ENCODE measurements at regions not wholly inside any gene's neighbourhood (a gene's known extent, or its start where the extent isn't known, plus 50 kb on each side); places are given as distances from the start of the nearest gene placed in this dataset.
A peak's percentile ranks its signal among the peaks of the same experiment; 100 is the strongest.

DNA sequence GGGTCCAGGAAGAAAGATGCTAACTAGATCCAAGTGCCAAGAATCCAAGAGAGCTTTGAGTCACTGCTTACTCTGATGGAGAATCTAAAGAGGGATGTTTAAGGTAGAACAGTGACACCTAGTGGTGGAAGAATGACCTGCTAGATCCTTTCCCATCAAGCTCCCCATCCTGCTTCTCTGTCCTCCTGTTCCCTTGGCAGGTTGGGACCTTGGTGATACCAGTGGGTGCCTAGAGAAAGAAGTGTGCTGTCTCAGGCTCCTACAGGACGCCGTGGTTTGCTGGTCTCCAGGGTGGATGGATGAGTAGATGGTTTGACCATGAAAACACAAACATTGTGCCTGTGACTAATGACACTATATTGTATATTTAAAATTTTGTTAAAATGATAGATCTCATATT, 383.7 kb downstream of the TMEM135 start:
- H3K36me3 Mint-ChIP-seq: no peaks in the 10 kb centered on the region
- ATAC-seq: peak; percentile 94
- no peak overlapping the region for H3K27ac Mint-ChIP-seq
- no peaks in the 10 kb centered on the region for H3K9me3 Mint-ChIP-seq
- no peaks in the 10 kb centered on the region for H3K27me3 Mint-ChIP-seq (ENCODE audit: low read depth)
- TF ChIP-seq, protein P1, sequence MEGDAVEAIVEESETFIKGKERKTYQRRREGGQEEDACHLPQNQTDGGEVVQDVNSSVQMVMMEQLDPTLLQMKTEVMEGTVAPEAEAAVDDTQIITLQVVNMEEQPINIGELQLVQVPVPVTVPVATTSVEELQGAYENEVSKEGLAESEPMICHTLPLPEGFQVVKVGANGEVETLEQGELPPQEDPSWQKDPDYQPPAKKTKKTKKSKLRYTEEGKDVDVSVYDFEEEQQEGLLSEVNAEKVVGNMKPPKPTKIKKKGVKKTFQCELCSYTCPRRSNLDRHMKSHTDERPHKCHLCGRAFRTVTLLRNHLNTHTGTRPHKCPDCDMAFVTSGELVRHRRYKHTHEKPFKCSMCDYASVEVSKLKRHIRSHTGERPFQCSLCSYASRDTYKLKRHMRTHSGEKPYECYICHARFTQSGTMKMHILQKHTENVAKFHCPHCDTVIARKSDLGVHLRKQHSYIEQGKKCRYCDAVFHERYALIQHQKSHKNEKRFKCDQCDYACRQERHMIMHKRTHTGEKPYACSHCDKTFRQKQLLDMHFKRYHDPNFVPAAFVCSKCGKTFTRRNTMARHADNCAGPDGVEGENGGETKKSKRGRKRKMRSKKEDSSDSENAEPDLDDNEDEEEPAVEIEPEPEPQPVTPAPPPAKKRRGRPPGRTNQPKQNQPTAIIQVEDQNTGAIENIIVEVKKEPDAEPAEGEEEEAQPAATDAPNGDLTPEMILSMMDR (IDR thresholded peaks at IDR 0.05): peak; percentile 59
- TF ChIP-seq, protein P2, sequence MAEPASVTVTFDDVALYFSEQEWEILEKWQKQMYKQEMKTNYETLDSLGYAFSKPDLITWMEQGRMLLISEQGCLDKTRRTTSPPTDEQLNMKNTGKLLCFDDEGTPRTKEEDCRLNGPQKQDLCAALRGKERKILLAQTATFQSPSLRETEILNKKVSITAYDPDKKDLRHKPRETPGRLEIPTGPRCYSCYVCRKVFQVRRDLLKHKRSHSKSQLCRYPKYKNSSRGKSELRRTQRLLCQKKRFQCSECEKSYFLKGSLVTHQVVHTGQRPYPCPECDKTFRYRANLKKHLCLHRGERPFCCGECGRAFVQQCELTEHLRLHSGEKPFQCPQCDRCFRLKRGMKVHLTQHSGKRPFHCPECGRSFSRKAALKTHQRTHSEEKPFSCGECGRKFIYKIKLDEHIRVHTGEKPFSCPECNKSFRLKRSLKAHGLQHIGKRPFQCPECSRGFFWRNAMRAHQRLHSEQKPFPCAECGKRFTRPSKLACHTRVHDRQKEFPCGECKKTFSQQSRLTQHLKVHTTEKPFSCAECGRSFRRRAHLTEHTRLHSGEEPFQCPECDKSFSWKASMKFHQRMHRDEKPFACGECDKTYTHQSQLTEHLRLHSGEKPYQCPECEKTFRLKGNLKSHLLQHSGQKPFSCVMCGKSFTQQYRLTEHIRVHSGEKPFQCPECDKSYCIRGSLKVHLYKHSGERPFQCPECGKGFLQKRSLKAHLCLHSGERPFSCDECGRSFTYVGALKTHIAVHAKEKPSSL (CRISPR knock-in tag; conservative IDR thresholded peaks at IDR 0.05): no peak
- ChIA-PET CTCF (interaction anchor here (0.5 to 3.9 kb wide), 47 partner anchors 9 to 595 kb away, joined by 3 to 75 read pairs (median 4); partner anchors contain the start of gene TMEM135), POLR2A (interaction anchor here (1.1 kb wide), 1 partner anchor 68 kb away, joined by 3 read pairs; no protein-coding TSS in a partner anchor)
- peak; percentile 32 for DNase-seq (ENCODE audit: low spot score)
- H3K4me1 Mint-ChIP-seq: peaks cover 11% of the 10 kb centered on the region
- no peak overlapping the region for H3K4me3 Mint-ChIP-seq

DNA sequence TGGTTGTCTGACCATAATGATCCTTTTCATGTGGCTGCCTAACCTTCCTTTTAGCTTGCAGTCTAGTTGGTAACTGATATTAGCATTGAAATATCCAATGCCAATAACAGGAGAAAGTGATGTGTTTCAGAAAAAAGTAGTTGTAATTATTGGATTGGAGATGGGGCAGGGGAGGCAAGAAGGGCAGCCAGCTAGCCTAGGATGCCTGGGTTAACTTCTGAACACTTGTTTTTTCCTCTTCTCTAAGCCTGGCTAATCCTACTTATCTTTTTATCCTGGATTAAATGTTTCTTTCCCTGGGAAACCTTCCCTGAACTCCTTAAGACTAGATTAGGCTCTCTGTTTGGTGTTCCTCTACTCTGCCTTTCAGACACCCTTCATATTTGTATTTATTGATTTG, 380.2 kb downstream of the TMEM135 start:
- peaks cover 10% of the 10 kb centered on the region; the same call in 1 of the 2 replicates for H3K9me3 Mint-ChIP-seq
- no peak overlapping the region for H3K27ac Mint-ChIP-seq
- CTCF ChIA-PET: interaction anchor here (1.5 kb wide), 1 partner anchor 65 kb away, joined by 6 read pairs; no protein-coding TSS in a partner anchor
- no peak for TF ChIP-seq IRF2 (CRISPR knock-in tag; IDR thresholded peaks at IDR 0.05; ENCODE audit: borderline replicate concordance, low read depth)
- no peak for TF ChIP-seq GABPB1 (CRISPR knock-in tag; IDR thresholded peaks at IDR 0.05)
- no peak for TF ChIP-seq ZNF219 (CRISPR knock-in tag; IDR thresholded peaks at IDR 0.05; ENCODE audit: borderline replicate concordance)
- TF ChIP-seq NR2C2 (CRISPR knock-in tag; IDR thresholded peaks at IDR 0.05): no peak
- no peak for TF ChIP-seq JAZF1 (CRISPR knock-in tag; IDR thresholded peaks at IDR 0.05)
- no peak for TF ChIP-seq JUN (CRISPR knock-in tag; IDR thresholded peaks at IDR 0.05)
- TF ChIP-seq ESRRA (CRISPR knock-in tag; IDR thresholded peaks at IDR 0.05; ENCODE audit: borderline replicate concordance): no peak
- TF ChIP-seq, protein P3, sequence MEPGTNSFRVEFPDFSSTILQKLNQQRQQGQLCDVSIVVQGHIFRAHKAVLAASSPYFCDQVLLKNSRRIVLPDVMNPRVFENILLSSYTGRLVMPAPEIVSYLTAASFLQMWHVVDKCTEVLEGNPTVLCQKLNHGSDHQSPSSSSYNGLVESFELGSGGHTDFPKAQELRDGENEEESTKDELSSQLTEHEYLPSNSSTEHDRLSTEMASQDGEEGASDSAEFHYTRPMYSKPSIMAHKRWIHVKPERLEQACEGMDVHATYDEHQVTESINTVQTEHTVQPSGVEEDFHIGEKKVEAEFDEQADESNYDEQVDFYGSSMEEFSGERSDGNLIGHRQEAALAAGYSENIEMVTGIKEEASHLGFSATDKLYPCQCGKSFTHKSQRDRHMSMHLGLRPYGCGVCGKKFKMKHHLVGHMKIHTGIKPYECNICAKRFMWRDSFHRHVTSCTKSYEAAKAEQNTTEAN (CRISPR knock-in tag; IDR thresholded peaks at IDR 0.05): no peak
- H3K4me3 Mint-ChIP-seq: no peak overlapping the region
- no peaks in the 10 kb centered on the region for H3K36me3 Mint-ChIP-seq
- POLR2A ChIA-PET: no interaction called here
- ATAC-seq: no peak
- no peak for DNase-seq (ENCODE audit: low spot score)
- H3K27me3 Mint-ChIP-seq (ENCODE audit: low read depth): no peaks in the 10 kb centered on the region
- H3K4me1 Mint-ChIP-seq: 0 out of 2 replicates have a peak, but pooled peaks cover 3% of the 10 kb centered on the region

DNA sequence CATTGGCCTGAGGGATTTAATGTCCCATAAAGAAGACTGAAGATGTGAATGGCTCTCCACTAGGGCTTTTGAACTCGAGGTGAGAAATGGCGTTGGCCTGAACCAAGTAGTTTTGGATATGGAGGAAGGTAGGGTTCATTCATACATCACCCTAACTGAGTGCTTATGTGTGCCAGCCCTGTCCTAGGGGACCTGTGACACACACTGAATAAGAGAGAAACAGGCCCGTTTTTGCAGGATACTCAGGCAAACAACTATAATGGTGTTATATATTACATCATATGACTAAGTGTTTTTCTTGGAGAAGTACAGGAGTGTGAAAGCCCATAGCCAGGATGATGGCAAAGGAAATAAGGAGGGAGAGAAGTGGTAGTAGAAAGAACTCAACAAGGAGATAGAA, 368.1 kb downstream of the TMEM135 start:
- Mint-ChIP-seq H3K9me3 (peaks cover 11% of the 10 kb centered on the region), H3K27ac (no peak overlapping the region), H3K4me1 (no peaks in the 10 kb centered on the region), H3K27me3 (ENCODE audit: low read depth) (no peaks in the 10 kb centered on the region), H3K36me3 (0 out of 2 replicates have a peak, but pooled peaks cover 3% of the 10 kb centered on the region), H3K4me3 (no peak overlapping the region)
- ChIA-PET CTCF (no interaction called here), POLR2A (no interaction called here)
- ATAC-seq (no peak), DNase-seq (ENCODE audit: low spot score) (no peak)
- TF ChIP-seq, protein P1 (IDR thresholded peaks at IDR 0.05): no peak
- TF ChIP-seq, protein P4, sequence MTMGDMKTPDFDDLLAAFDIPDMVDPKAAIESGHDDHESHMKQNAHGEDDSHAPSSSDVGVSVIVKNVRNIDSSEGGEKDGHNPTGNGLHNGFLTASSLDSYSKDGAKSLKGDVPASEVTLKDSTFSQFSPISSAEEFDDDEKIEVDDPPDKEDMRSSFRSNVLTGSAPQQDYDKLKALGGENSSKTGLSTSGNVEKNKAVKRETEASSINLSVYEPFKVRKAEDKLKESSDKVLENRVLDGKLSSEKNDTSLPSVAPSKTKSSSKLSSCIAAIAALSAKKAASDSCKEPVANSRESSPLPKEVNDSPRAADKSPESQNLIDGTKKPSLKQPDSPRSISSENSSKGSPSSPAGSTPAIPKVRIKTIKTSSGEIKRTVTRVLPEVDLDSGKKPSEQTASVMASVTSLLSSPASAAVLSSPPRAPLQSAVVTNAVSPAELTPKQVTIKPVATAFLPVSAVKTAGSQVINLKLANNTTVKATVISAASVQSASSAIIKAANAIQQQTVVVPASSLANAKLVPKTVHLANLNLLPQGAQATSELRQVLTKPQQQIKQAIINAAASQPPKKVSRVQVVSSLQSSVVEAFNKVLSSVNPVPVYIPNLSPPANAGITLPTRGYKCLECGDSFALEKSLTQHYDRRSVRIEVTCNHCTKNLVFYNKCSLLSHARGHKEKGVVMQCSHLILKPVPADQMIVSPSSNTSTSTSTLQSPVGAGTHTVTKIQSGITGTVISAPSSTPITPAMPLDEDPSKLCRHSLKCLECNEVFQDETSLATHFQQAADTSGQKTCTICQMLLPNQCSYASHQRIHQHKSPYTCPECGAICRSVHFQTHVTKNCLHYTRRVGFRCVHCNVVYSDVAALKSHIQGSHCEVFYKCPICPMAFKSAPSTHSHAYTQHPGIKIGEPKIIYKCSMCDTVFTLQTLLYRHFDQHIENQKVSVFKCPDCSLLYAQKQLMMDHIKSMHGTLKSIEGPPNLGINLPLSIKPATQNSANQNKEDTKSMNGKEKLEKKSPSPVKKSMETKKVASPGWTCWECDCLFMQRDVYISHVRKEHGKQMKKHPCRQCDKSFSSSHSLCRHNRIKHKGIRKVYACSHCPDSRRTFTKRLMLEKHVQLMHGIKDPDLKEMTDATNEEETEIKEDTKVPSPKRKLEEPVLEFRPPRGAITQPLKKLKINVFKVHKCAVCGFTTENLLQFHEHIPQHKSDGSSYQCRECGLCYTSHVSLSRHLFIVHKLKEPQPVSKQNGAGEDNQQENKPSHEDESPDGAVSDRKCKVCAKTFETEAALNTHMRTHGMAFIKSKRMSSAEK (CRISPR knock-in tag; IDR thresholded peaks at IDR 0.05; ENCODE audit: borderline replicate concordance): no peak
- TF ChIP-seq ZNF232 (CRISPR knock-in tag; IDR thresholded peaks at IDR 0.05) (no peak), ZNF671 (CRISPR knock-in tag; IDR thresholded peaks at IDR 0.05) (no peak), HMGA2 (CRISPR knock-in tag; IDR thresholded peaks at IDR 0.05) (no peak), PRRX2 (CRISPR knock-in tag; IDR thresholded peaks at IDR 0.05) (no peak), ZBTB21 (CRISPR knock-in tag; IDR thresholded peaks at IDR 0.05; ENCODE audit: borderline replicate concordance) (no peak)
- TF ChIP-seq, protein P5, sequence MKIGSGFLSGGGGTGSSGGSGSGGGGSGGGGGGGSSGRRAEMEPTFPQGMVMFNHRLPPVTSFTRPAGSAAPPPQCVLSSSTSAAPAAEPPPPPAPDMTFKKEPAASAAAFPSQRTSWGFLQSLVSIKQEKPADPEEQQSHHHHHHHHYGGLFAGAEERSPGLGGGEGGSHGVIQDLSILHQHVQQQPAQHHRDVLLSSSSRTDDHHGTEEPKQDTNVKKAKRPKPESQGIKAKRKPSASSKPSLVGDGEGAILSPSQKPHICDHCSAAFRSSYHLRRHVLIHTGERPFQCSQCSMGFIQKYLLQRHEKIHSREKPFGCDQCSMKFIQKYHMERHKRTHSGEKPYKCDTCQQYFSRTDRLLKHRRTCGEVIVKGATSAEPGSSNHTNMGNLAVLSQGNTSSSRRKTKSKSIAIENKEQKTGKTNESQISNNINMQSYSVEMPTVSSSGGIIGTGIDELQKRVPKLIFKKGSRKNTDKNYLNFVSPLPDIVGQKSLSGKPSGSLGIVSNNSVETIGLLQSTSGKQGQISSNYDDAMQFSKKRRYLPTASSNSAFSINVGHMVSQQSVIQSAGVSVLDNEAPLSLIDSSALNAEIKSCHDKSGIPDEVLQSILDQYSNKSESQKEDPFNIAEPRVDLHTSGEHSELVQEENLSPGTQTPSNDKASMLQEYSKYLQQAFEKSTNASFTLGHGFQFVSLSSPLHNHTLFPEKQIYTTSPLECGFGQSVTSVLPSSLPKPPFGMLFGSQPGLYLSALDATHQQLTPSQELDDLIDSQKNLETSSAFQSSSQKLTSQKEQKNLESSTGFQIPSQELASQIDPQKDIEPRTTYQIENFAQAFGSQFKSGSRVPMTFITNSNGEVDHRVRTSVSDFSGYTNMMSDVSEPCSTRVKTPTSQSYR (CRISPR knock-in tag; IDR thresholded peaks at IDR 0.05): no peak
